ENCODE measurements at regions not wholly inside any gene's neighbourhood (a gene's known extent, or its start where the extent isn't known, plus 50 kb on each side); places are given as distances from the start of the nearest gene placed in this dataset.

GRCh38 chr10:107894516-107894915 is 730.0 kb upstream of the SORCS1 start:
- H3K4me3 ChIP-seq (ENCODE audit: low read depth, low read length) = no peak overlapping the region
- DNase-seq (ENCODE audit: low read depth) = no peak
- no peak for TF ChIP-seq CTCF (IDR thresholded peaks at IDR 0.05; ENCODE audit: low read depth, low read length, missing control alignments)

GRCh38 chr10:107889105-107889504 is 724.6 kb upstream of the SORCS1 start:
- DNase-seq (ENCODE audit: low read depth) = no peak
- H3K4me3 ChIP-seq (ENCODE audit: low read depth, low read length) = no peak overlapping the region
- TF ChIP-seq CTCF (IDR thresholded peaks at IDR 0.05; ENCODE audit: low read depth, low read length, missing control alignments) = no peak

GRCh38 chr10:107880185-107880584 is 715.7 kb upstream of the SORCS1 start:
- TF ChIP-seq CTCF (IDR thresholded peaks at IDR 0.05; ENCODE audit: low read depth, low read length, missing control alignments) = no peak
- H3K4me3 ChIP-seq (ENCODE audit: low read depth, low read length) = no peak overlapping the region
- no peak for DNase-seq (ENCODE audit: low read depth)

- no peak for DNase-seq (ENCODE audit: low read depth)
- H3K4me3 ChIP-seq (ENCODE audit: low read depth, low read length) = no peak overlapping the region
- TF ChIP-seq CTCF (IDR thresholded peaks at IDR 0.05; ENCODE audit: low read depth, low read length, missing control alignments) = no peak
Measured at GRCh38 chr10:107873007-107873406, 708.5 kb upstream of the SORCS1 start.

GRCh38 chr10:107865691-107866090 is 701.2 kb upstream of the SORCS1 start:
- H3K4me3 ChIP-seq (ENCODE audit: low read depth, low read length) = no peak overlapping the region
- TF ChIP-seq CTCF (IDR thresholded peaks at IDR 0.05; ENCODE audit: low read depth, low read length, missing control alignments) = no peak
- DNase-seq (ENCODE audit: low read depth) = no peak

- no peak for DNase-seq (ENCODE audit: low read depth)
- TF ChIP-seq CTCF (IDR thresholded peaks at IDR 0.05; ENCODE audit: low read depth, low read length, missing control alignments) = no peak
- no peak overlapping the region for H3K4me3 ChIP-seq (ENCODE audit: low read depth, low read length)
Measured at GRCh38 chr10:107859065-107859464, 694.6 kb upstream of the SORCS1 start.

GRCh38 chr10:107856047-107856315 is 691.5 kb upstream of the SORCS1 start:
- TF ChIP-seq CTCF (IDR thresholded peaks at IDR 0.05; ENCODE audit: low read depth, low read length, missing control alignments) = no peak
- DNase-seq (ENCODE audit: low read depth) = no peak
- no peak overlapping the region for H3K4me3 ChIP-seq (ENCODE audit: low read depth, low read length)
